ENCODE measurements at regions not wholly inside any gene's neighbourhood (a gene's known extent, or its start where the extent isn't known, plus 50 kb on each side); places are given as distances from the start of the nearest gene placed in this dataset.

GRCh38 chr4:157779081-157779480, 393.7 kb downstream of the GASK1B start:
- no peak for DNase-seq (ENCODE audit: extremely low read depth, low read depth)
- TF ChIP-seq CTCF (IDR thresholded peaks at IDR 0.05; ENCODE audit: low read depth, low read length, missing control alignments), result no peak
- no peak overlapping the region for H3K4me3 ChIP-seq (replicated peaks; ENCODE audit: low read depth, low read length)

DNA sequence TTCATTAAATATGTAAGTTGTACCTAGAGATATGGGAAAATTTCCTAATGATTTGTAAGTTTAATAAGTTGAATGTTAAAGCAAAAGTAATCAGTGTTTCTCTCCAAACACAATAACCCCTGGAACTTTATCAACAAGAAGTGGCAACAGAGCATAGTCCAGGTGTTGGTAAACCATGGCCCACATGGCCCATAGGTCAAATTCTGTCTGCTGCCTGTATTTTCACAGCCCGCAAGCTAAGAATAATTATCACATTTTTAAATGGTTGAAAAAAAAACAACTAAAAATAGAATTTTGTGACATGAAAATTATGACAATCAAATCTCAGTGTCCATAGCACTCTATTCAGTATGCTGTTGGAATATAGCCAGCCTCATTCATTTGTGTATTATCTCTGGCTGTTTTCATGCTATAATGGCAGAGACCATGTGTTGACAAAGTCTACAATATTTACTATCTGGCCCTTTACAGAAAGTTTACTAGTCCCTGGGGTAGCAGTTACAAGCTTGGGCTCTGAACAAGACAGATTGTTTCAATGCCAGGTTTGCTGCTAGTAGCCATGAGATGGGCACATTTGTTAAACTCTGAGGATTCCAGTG, 395.8 kb downstream of the GASK1B start:
- no peak overlapping the region for H3K4me3 ChIP-seq (replicated peaks; ENCODE audit: low read depth, low read length)
- no peak for DNase-seq (ENCODE audit: extremely low read depth, low read depth)
- TF ChIP-seq CTCF (IDR thresholded peaks at IDR 0.05; ENCODE audit: low read depth, low read length, missing control alignments), result no peak

- no peak overlapping the region for H3K4me3 ChIP-seq (replicated peaks; ENCODE audit: low read depth, low read length)
- no peak for DNase-seq (ENCODE audit: extremely low read depth, low read depth)
- no peak for TF ChIP-seq CTCF (IDR thresholded peaks at IDR 0.05; ENCODE audit: low read depth, low read length, missing control alignments)
Observed at GRCh38 chr4:157775971-157776370, 396.9 kb downstream of the GASK1B start.

DNA sequence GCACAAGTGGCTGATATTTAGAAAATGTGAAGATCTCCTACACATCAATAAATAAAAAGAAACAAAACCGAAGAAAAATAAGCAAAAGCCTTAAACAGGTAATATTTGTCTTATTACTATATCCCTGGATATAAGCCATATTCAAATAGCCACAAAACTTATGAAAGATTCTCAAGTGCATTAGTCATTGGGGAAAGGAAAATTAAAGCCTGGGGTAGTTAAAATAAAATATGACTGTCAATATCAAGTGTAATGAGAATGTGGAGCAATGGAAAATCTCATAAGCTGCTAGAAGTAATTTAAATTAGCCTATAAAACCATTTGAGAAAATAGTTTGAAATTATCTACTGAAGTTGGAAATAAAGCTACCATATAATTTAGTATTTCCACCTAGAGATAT, 399.9 kb downstream of the GASK1B start:
- TF ChIP-seq CTCF (IDR thresholded peaks at IDR 0.05; ENCODE audit: low read depth, low read length, missing control alignments), result no peak
- DNase-seq (ENCODE audit: extremely low read depth, low read depth), result no peak
- no peak overlapping the region for H3K4me3 ChIP-seq (replicated peaks; ENCODE audit: low read depth, low read length)

- TF ChIP-seq CTCF (IDR thresholded peaks at IDR 0.05; ENCODE audit: low read depth, low read length, missing control alignments), result no peak
- no peak overlapping the region for H3K4me3 ChIP-seq (replicated peaks; ENCODE audit: low read depth, low read length)
Observed at GRCh38 chr4:157768419-157768818, 404.4 kb downstream of the GASK1B start.

GRCh38 chr4:157763490-157763889, 409.3 kb downstream of the GASK1B start:
- TF ChIP-seq CTCF (IDR thresholded peaks at IDR 0.05; ENCODE audit: low read depth, low read length, missing control alignments), result no peak
- no peak for DNase-seq (ENCODE audit: extremely low read depth, low read depth)
- H3K4me3 ChIP-seq (replicated peaks; ENCODE audit: low read depth, low read length), result no peak overlapping the region

More at GRCh38 chr4:157768419-157768818, 404.4 kb downstream of the GASK1B start:
- no peak for DNase-seq (ENCODE audit: extremely low read depth, low read depth)

DNA sequence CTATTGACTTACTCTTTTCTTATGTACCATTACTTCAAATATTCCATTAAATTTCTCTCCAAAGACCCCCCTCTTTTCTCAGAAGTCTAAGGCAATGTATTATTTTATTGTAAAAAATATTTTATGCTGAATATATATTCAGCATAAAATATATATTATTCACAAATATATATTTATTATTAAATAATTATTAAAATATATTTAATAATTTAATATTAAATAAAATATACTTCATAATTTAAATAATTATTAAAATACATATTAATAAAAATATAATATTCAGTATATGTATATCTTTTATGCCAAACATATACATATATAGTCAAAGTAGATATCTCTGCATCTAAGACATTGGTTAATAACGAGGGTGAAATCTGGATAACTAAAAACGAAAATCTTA, 418.4 kb downstream of the GASK1B start:
- no peak for TF ChIP-seq CTCF (IDR thresholded peaks at IDR 0.05; ENCODE audit: low read depth, low read length, missing control alignments)
- H3K4me3 ChIP-seq (replicated peaks; ENCODE audit: low read depth, low read length), result no peak overlapping the region
- DNase-seq (ENCODE audit: extremely low read depth, low read depth), result no peak

Data from HFF-Myc (cell line).